ENCODE measurements at regions not wholly inside any gene's neighbourhood (a gene's known extent, or its start where the extent isn't known, plus 50 kb on each side); places are given as distances from the start of the nearest gene placed in this dataset.

- Mint-ChIP-seq H3K4me3 (ENCODE audit: low read depth) (no peak overlapping the region), H3K9me3 (ENCODE audit: low read depth) (peaks cover 14% of the 10 kb centered on the region), H3K36me3 (ENCODE audit: insufficient read depth) (no peaks in the 10 kb centered on the region), H3K4me1 (ENCODE audit: low read depth) (no peaks in the 10 kb centered on the region), H3K27ac (no peak overlapping the region), H3K27me3 (no peaks in the 10 kb centered on the region)
- TF ChIP-seq CTCF (IDR thresholded peaks at IDR 0.05; ENCODE audit: unreplicated experiment), result no peak
- no peak for DNase-seq (ENCODE audit: low spot score, unreplicated experiment)
Measured at GRCh38 chr4:160202802-160203201, 1099.9 kb downstream of the RAPGEF2 start.

- Mint-ChIP-seq H3K36me3 (ENCODE audit: insufficient read depth) (no peaks in the 10 kb centered on the region), H3K4me1 (ENCODE audit: low read depth) (no peaks in the 10 kb centered on the region), H3K9me3 (ENCODE audit: low read depth) (peaks cover 14% of the 10 kb centered on the region), H3K27ac (no peak overlapping the region), H3K4me3 (ENCODE audit: low read depth) (no peak overlapping the region), H3K27me3 (no peaks in the 10 kb centered on the region)
- TF ChIP-seq CTCF (IDR thresholded peaks at IDR 0.05; ENCODE audit: unreplicated experiment), result no peak
- DNase-seq (ENCODE audit: low spot score, unreplicated experiment), result no peak
Measured at GRCh38 chr4:160212078-160212477, 1109.2 kb downstream of the RAPGEF2 start.

GRCh38 chr4:160213366-160213765 lies 1110.5 kb downstream of the RAPGEF2 start:
- no peaks in the 10 kb centered on the region for H3K27me3 Mint-ChIP-seq
- TF ChIP-seq CTCF (IDR thresholded peaks at IDR 0.05; ENCODE audit: unreplicated experiment), result no peak
- H3K36me3 Mint-ChIP-seq (ENCODE audit: insufficient read depth), result peaks cover 4% of the 10 kb centered on the region
- peaks cover 25% of the 10 kb centered on the region for H3K9me3 Mint-ChIP-seq (ENCODE audit: low read depth)
- no peaks in the 10 kb centered on the region for H3K4me1 Mint-ChIP-seq (ENCODE audit: low read depth)
- H3K4me3 Mint-ChIP-seq (ENCODE audit: low read depth), result no peak overlapping the region
- H3K27ac Mint-ChIP-seq, result no peak overlapping the region
- DNase-seq (ENCODE audit: low spot score, unreplicated experiment), result no peak

GRCh38 chr4:160217352-160217751 lies 1114.5 kb downstream of the RAPGEF2 start:
- Mint-ChIP-seq H3K4me1 (ENCODE audit: low read depth) (no peaks in the 10 kb centered on the region), H3K27ac (no peak overlapping the region), H3K9me3 (ENCODE audit: low read depth) (peaks cover 41% of the 10 kb centered on the region), H3K27me3 (no peaks in the 10 kb centered on the region), H3K36me3 (ENCODE audit: insufficient read depth) (peaks cover 4% of the 10 kb centered on the region), H3K4me3 (ENCODE audit: low read depth) (no peak overlapping the region)
- TF ChIP-seq CTCF (IDR thresholded peaks at IDR 0.05; ENCODE audit: unreplicated experiment), result no peak
- no peak for DNase-seq (ENCODE audit: low spot score, unreplicated experiment)

- Mint-ChIP-seq H3K27me3 (no peaks in the 10 kb centered on the region), H3K9me3 (ENCODE audit: low read depth) (peaks cover 14% of the 10 kb centered on the region), H3K4me3 (ENCODE audit: low read depth) (no peak overlapping the region), H3K27ac (no peak overlapping the region), H3K36me3 (ENCODE audit: insufficient read depth) (no peaks in the 10 kb centered on the region), H3K4me1 (ENCODE audit: low read depth) (no peaks in the 10 kb centered on the region)
- DNase-seq (ENCODE audit: low spot score, unreplicated experiment), result no peak
- no peak for TF ChIP-seq CTCF (IDR thresholded peaks at IDR 0.05; ENCODE audit: unreplicated experiment)
Measured at GRCh38 chr4:160224049-160224448, 1121.2 kb downstream of the RAPGEF2 start.

All from progenitor cell of endocrine pancreas (in vitro differentiated cells).